Coronary artery (tissue), 2 donors: ENCODE measurements at regions not wholly inside any gene's neighbourhood (a gene's known extent, or its start where the extent isn't known, plus 50 kb on each side); places are given as distances from the start of the nearest gene placed in this dataset.
A peak's percentile ranks its signal among the peaks of the same experiment; 100 is the strongest.

ENCODE experiments used
- DNase-seq: peaks from one replicate; pipeline ENCODE4 v3.0.0-alpha.2; 2017; ENCODE audit warnings: low spot score
- H3K27ac ChIP-seq, 2 donors: fragments of 200-600 bp; sonication (generic); one replicate each; pipeline ENCODE4 v1.5.1; 2016 to 2019
- H3K4me3 ChIP-seq: fragments of 200-600 bp; sonication (generic); 2 replicates; pipeline ENCODE4 v1.5.1; 2016; ENCODE audit warnings: mild to moderate bottlenecking, moderate library complexity
- TF ChIP-seq, protein P1 (sequence below): fragments of 200-600 bp; sonication (generic); IDR thresholded peaks from one replicate; pipeline ENCODE4 v1.5.1; 2019; ENCODE audit warnings: antibody characterized with exemption

DNA sequence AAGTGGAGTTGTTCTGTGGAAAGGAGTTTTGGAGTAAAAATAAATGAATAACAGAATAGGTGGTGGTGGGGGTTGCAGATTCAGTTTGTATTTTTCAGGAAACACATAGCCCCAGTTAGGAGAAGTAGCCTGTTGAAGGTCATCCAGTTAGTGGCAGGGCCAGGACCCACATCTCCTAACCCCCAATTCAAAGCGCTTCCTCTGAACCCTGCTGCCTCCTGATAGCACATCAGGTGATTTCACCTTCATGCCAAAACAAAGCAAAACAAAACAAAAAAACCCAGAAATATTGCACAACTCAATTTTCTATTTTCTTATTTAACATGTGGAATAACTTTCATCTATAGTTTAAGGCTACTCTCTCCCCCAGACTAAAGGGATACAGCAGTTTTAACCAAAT lies 112.3 kb upstream of the UGP2 start:
- no peak overlapping the region for H3K27ac ChIP-seq
- no peak for DNase-seq
- no peak overlapping the region for H3K4me3 ChIP-seq
- TF ChIP-seq, protein P1, sequence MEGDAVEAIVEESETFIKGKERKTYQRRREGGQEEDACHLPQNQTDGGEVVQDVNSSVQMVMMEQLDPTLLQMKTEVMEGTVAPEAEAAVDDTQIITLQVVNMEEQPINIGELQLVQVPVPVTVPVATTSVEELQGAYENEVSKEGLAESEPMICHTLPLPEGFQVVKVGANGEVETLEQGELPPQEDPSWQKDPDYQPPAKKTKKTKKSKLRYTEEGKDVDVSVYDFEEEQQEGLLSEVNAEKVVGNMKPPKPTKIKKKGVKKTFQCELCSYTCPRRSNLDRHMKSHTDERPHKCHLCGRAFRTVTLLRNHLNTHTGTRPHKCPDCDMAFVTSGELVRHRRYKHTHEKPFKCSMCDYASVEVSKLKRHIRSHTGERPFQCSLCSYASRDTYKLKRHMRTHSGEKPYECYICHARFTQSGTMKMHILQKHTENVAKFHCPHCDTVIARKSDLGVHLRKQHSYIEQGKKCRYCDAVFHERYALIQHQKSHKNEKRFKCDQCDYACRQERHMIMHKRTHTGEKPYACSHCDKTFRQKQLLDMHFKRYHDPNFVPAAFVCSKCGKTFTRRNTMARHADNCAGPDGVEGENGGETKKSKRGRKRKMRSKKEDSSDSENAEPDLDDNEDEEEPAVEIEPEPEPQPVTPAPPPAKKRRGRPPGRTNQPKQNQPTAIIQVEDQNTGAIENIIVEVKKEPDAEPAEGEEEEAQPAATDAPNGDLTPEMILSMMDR = no peak

DNA sequence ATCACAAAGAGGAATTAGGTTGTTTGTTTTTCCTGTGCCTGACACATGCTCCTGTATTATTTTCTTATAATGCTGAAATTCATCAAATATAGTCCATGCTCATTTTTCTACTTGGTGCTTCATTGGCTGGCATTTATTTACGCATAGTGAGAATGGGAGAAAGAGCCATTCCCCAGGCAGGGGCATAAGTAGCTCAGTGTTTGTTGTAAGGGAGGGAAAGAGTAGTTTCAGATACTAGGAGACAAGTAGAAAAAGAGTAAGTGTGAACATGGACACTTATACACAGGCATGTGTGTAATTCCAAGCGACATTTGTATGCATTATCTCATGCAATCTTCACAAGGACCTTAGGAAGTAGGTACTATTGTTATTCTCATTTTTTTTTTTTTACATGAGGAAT lies 111.9 kb upstream of the UGP2 start:
- TF ChIP-seq, protein P1 = no peak
- DNase-seq = no peak
- no peak overlapping the region for H3K27ac ChIP-seq
- no peak overlapping the region for H3K4me3 ChIP-seq

DNA sequence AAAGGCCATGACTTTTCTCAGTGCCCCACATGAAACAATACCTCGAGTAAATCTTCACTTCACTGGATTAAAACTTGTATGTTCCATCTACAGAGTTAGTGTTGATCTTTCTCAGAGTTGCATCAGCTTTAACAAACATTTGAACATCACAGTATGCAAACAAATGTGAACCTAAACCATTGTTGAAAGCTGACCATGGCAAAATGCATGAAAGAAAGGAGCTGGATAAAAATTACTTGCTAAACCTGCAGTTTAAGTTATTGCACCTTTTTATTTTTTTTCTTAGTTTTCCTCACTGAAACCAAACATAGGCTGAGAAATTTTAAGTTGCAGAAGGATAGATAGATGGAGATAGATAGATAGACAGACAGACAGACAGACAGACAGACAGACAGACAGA lies 107.2 kb upstream of the UGP2 start:
- TF ChIP-seq, protein P1 = no peak
- DNase-seq = no peak
- Histone ChIP-seq H3K4me3 (no peak overlapping the region), H3K27ac (no peak overlapping the region)

DNA sequence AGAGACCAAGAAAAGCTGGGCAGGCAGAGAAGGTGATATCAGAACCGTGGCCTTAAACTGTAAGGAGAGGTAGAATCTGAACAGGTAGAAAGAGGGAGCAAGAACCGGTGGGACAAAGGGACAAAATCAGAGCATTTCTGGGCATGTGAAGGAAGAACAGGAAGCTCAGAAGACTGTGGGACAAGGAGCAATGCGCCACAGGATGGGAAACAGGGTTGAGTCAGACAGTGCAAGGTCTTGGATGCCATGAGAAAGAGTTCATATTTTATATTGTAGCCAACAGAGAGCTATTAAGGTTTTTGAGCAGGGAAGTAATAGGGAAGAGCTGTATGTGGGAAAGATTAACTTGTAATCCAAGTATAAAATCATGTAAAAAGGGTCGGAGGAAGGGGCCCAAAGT lies 106.4 kb upstream of the UGP2 start:
- DNase-seq = no peak
- H3K27ac ChIP-seq = no peak overlapping the region
- H3K4me3 ChIP-seq = no peak overlapping the region
- TF ChIP-seq, protein P1 = no peak

DNA sequence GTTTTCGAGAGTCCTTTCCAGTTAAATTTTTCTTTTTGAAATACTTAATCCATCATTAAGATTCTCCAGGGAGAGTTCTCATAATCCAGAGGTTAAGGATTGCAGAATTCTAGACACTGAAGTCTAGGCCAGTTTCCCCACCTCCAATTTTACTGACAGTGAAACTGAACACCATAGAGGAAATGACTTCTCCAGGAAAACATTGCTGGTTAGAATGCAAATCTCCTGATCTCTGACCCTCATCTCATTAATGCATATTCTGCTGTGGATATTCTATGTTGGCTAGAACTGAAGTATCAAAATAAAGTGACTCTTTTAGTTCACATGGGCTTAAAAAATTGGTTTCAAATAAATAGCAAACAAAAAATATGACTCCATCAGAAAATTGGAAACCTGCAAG lies 105.8 kb upstream of the UGP2 start:
- Histone ChIP-seq H3K4me3 (no peak overlapping the region), H3K27ac (peak overlapping the region in 1 of 2 donors; percentile 57)
- TF ChIP-seq, protein P1 = no peak
- no peak for DNase-seq

DNA sequence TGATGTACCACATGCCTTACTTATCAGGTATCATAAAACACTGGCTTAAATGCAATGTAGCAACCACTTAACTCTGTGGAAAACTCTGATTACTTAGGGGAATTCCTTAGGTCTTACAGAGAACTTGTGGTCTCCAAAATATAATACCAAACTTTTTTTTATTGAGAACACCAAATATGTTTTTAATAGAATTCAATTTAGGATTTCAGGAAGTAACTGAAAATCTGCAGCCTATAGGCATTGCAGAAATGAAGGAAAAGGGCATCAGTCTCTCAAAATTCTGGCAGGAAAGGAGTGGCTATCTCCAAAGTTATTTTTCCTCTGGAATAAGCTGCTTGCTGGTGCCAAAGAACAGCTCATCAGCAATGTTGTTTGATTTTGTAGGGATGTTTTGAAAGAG lies 105.3 kb upstream of the UGP2 start:
- DNase-seq = no peak
- Histone ChIP-seq H3K4me3 (no peak overlapping the region), H3K27ac (peak overlapping the region in 1 of 2 donors; percentile 57)
- TF ChIP-seq, protein P1 = no peak

DNA sequence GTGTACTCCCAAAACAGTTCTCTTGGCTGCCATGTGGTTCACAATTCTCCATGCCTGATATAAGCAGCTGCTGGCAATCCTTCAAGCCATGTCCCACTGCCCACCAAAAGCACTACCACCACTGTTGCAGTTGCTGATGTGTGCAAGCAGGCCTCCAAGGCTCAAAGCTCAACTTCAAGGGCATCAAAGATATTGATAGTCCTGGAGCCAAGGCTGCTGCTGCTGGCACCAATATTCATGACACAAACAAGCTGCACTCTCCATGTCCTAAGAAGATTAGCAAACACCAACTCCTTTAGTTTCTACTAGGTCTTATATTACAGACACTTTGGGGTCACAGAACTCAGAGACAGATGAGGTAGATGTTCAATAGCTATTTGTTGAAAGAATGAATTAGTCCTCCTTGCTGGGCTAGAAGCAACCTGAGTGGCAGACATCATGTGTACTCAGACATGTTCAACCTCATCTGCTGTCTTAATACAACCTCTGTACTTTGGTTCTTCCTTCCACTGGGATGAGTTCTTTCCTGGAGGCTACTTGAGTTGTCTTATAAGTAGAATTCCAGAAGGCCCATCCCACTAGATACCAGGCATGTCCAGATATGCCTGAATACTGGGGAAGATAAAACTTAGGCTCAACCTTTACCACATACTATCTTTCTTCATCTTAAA lies 104.5 kb upstream of the UGP2 start:
- peak overlapping the region; percentile 20 to 67 for H3K27ac ChIP-seq
- no peak for DNase-seq
- no peak overlapping the region for H3K4me3 ChIP-seq
- TF ChIP-seq, protein P1 = no peak
